Chondrocyte (in vitro differentiated cells): ENCODE measurements at regions not wholly inside any gene's neighbourhood (a gene's known extent, or its start where the extent isn't known, plus 50 kb on each side); places are given as distances from the start of the nearest gene placed in this dataset.
"Not testable (repeated sequence)": the region's sequence is repeated elsewhere in the genome, so short reads cannot be mapped to it uniquely, and the experiment has no call there.

Experiments used
- DNase-seq: peaks from one replicate; pipeline ENCODE4 v3.0.0; 2021; ENCODE audit warnings: mixed read lengths, low spot score
- H3K27ac Mint-ChIP-seq: one replicate; pipeline ENCODE4 v1.8.0; 2021; ENCODE audit warnings: mild to moderate bottlenecking, moderate library complexity, mixed read lengths; ENCODE audit not compliant: unreplicated experiment
- H3K27me3 Mint-ChIP-seq: 2 replicates; pipeline ENCODE4 v1.8.0; 2021; ENCODE audit warnings: low read depth, mixed read lengths
- H3K36me3 Mint-ChIP-seq: 2 replicates; pipeline ENCODE4 v1.8.0; 2021; ENCODE audit warnings: low read depth, mixed read lengths
- H3K4me1 Mint-ChIP-seq: 2 replicates; pipeline ENCODE4 v1.8.0; 2021; ENCODE audit warnings: low read depth, mild to moderate bottlenecking, mixed read lengths
- H3K4me3 Mint-ChIP-seq: one replicate; pipeline ENCODE4 v1.8.0; 2021; ENCODE audit warnings: mild to moderate bottlenecking, moderate library complexity, mixed read lengths; ENCODE audit not compliant: unreplicated experiment
- H3K9me3 Mint-ChIP-seq: 2 replicates; pipeline ENCODE4 v1.8.0; 2021; ENCODE audit warnings: low read depth, mixed read lengths
- TF ChIP-seq, protein P1 (sequence below): fragments of 200-600 bp; sonication (generic); IDR thresholded peaks from 2 replicates; pipeline ENCODE4 v1.5.0; 2021; ENCODE audit warnings: antibody characterized with exemption, mild to moderate bottlenecking, moderate library complexity

DNA sequence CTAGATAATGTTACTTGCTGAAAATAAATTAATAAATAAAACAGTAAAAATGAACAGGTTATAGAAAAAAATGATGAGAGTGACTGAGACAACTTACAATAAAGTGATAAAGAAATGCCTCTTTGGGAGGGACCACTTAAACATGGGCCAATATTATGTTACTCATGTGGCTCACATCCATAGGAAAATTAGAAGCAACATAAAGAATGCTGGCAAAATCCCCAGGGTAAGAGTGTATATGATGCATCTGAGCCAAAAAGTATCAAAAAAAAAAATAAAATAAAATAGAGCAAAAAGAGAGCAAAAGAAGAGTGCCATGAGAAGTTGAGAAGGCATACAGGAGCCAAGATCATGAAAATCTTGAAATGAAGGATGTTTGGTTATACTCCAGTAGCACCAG, 818.0 kb downstream of the LTN1 start:
- Mint-ChIP-seq H3K9me3 (peaks cover 3% of the 10 kb centered on the region), H3K4me3 (no peak overlapping the region), H3K4me1 (no peaks in the 10 kb centered on the region), H3K36me3 (no peaks in the 10 kb centered on the region), H3K27ac (no peak overlapping the region), H3K27me3 (peaks cover 2% of the 10 kb centered on the region)
- DNase-seq = no peak
- TF ChIP-seq, protein P1, sequence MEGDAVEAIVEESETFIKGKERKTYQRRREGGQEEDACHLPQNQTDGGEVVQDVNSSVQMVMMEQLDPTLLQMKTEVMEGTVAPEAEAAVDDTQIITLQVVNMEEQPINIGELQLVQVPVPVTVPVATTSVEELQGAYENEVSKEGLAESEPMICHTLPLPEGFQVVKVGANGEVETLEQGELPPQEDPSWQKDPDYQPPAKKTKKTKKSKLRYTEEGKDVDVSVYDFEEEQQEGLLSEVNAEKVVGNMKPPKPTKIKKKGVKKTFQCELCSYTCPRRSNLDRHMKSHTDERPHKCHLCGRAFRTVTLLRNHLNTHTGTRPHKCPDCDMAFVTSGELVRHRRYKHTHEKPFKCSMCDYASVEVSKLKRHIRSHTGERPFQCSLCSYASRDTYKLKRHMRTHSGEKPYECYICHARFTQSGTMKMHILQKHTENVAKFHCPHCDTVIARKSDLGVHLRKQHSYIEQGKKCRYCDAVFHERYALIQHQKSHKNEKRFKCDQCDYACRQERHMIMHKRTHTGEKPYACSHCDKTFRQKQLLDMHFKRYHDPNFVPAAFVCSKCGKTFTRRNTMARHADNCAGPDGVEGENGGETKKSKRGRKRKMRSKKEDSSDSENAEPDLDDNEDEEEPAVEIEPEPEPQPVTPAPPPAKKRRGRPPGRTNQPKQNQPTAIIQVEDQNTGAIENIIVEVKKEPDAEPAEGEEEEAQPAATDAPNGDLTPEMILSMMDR = no peak

DNA sequence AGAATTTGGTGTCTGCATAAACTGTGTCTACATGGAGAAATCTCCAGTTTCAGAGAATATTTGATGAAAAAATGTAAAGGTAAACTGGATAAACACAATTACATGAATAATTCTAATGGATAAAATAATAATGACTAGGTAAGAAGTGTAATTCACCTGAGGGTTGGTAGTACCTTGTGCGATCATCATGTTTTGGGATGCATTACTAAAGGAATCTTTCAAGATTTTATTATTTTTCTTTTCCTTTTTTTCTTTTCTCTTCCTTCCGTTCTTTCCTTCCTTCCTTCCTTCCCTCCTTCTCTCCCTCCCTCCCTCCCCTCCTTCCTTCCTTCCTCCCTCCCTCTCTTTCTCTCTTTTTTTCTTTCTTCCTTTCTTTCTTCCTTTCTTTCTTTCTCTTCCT, 818.7 kb downstream of the LTN1 start:
- Mint-ChIP-seq H3K4me3 (no peak overlapping the region), H3K27ac (no peak overlapping the region), H3K9me3 (peaks cover 3% of the 10 kb centered on the region), H3K27me3 (peaks cover 2% of the 10 kb centered on the region), H3K4me1 (no peaks in the 10 kb centered on the region), H3K36me3 (no peaks in the 10 kb centered on the region)
- TF ChIP-seq, protein P1 = no peak
- no peak for DNase-seq

DNA sequence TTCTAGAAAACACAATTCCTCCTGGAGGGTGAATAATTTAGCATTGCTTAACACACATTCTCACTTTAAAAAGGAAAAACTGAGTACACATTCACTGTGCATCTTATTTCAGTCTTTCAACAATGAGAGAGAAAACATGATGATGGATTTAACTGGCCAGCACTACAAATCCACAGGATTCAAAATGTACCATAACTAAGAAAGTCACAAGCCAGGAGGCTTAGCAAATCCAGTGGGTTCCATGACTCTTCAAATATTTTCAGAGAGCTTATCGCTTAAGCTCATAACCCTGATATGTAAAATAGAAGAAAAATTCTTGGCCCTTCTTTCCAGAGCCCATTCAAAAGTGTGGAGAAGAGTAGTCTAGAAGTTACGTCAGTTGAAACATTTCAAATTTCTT, 820.3 kb downstream of the LTN1 start:
- DNase-seq = no peak
- H3K4me1 Mint-ChIP-seq = no peaks in the 10 kb centered on the region
- no peak overlapping the region for H3K4me3 Mint-ChIP-seq
- no peak overlapping the region for H3K27ac Mint-ChIP-seq
- H3K27me3 Mint-ChIP-seq = peaks cover 2% of the 10 kb centered on the region
- no peaks in the 10 kb centered on the region for H3K36me3 Mint-ChIP-seq
- TF ChIP-seq, protein P1 = no peak
- peaks cover 3% of the 10 kb centered on the region for H3K9me3 Mint-ChIP-seq

DNA sequence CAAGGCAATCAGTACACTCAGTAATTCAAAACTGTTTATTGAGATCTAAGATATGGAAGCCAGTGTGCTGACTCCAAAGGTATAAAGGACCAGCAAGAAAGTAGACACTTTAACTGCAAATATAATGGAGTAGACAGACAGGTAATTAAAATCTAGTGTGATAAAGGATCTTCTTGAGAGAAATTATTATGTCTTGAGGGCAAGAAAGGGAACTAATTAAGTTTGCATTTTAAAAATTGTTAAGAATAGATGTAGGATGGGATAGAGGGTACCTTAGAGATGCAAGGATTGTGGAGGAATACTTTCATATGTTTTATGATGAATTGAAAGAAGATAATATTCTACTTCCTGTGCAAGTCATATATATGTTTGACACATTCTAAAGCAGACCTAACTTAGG, 825.3 kb downstream of the LTN1 start:
- H3K9me3 Mint-ChIP-seq = peaks cover 9% of the 10 kb centered on the region
- TF ChIP-seq, protein P1 = no peak
- no peaks in the 10 kb centered on the region for H3K36me3 Mint-ChIP-seq
- no peak for DNase-seq
- no peak overlapping the region for H3K4me3 Mint-ChIP-seq
- no peaks in the 10 kb centered on the region for H3K27me3 Mint-ChIP-seq
- H3K4me1 Mint-ChIP-seq = no peaks in the 10 kb centered on the region
- H3K27ac Mint-ChIP-seq = no peak overlapping the region

DNA sequence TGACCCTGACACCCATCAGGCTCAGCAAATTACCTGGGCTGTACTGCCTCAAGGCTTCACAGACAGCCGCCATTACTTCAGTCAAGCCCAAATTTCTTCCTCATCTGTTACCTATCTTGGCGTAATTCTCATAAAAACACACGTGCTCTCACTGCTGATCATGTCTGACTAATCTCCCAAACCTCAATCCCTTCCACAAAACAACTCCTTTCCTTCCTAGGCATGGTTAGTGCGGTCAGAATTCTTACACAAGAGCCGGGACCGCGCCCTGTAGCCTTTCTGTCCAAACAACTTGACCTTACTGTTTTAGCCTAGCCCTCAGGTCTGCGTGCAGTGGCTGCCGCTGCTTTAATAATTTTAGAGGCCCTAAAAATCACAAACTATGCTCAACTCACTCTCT, 828.2 kb downstream of the LTN1 start:
- not testable (repeated sequence) for H3K36me3 Mint-ChIP-seq, DNase-seq, H3K9me3 Mint-ChIP-seq, H3K4me1 Mint-ChIP-seq, H3K4me3 Mint-ChIP-seq, H3K27me3 Mint-ChIP-seq, H3K27ac Mint-ChIP-seq

DNA sequence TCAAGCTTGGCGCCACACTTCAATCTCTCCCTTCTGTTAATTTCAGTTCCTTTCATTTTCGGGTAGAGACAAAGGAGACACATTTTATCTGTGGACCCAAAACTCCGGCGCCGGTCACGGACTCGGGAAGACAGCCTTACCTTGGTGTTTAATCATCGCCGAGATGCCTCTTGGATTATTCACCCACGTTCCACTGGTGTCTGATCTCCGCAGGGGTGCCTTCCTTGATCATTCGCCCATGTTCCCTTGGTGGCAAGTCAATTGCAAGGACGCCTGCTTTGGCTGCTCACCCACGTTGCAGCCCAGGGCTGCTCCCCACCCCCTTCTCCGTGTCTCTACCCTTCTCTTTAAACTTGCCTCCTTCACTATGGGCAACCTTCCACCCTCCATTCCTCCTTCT, 830.6 kb downstream of the LTN1 start:
- H3K4me1 Mint-ChIP-seq, H3K27me3 Mint-ChIP-seq, H3K27ac Mint-ChIP-seq, DNase-seq, H3K36me3 Mint-ChIP-seq, H3K4me3 Mint-ChIP-seq: not testable (repeated sequence)
- H3K9me3 Mint-ChIP-seq = peaks cover 12% of the 10 kb centered on the region
